GM21528 (cell line): ENCODE measurements at regions not wholly inside any gene's neighbourhood (a gene's known extent, or its start where the extent isn't known, plus 50 kb on each side); places are given as distances from the start of the nearest gene placed in this dataset.

ENCODE experiments used
- ATAC-seq: cut with Tn5 transposase; IDR thresholded peaks from one replicate; pipeline ENCODE4 v1.9.1; 2021; ENCODE audit warnings: mild to moderate bottlenecking, moderate library complexity; ENCODE audit not compliant: unreplicated experiment, low FRiP score

- no peak for ATAC-seq
Observed at GRCh38 chr4:98210281-98210680, 50.9 kb upstream of the RAP1GDS1 start.

- ATAC-seq, result no peak
Observed at GRCh38 chr4:98209111-98209510, 52.1 kb upstream of the RAP1GDS1 start.

GRCh38 chr4:98204236-98204553, 57.0 kb upstream of the RAP1GDS1 start:
- peak; percentile 74 for ATAC-seq

- ATAC-seq, result peak; percentile 84
Observed at GRCh38 chr4:98203332-98204235, 57.6 kb upstream of the RAP1GDS1 start.

GRCh38 chr4:98202907-98203306, 58.3 kb upstream of the RAP1GDS1 start:
- ATAC-seq, result no peak

- ATAC-seq, result no peak
Observed at GRCh38 chr4:98199247-98199646, 56.0 kb upstream of the STPG2 start.

- ATAC-seq, result no peak
Observed at GRCh38 chr4:98195005-98195404, 51.7 kb upstream of the STPG2 start.

- ATAC-seq, result no peak
Observed at GRCh38 chr4:98193459-98194105, 50.3 kb upstream of the STPG2 start.
